Activated CD8-positive, alpha-beta memory T cell treated with anti-CD3 and anti-CD28 coated beads, Interleukin-2, amount 10 ng/mL, durations not matched to agents 7 days and 5 days (primary cell): ENCODE measurements at regions not wholly inside any gene's neighbourhood (a gene's known extent, or its start where the extent isn't known, plus 50 kb on each side); places are given as distances from the start of the nearest gene placed in this dataset.

Experiments used
- ATAC-seq: fragments of 150-1000 bp; cut with Tn5 transposase; one replicate; pipeline ENCODE4 v1.10.0; 2021; ENCODE audit warnings: moderate library complexity
- CTCF ChIA-PET: fragments of 350-600 bp; sonication (Branson Sonifier 250); formaldehyde crosslinking; loops from one replicate; lab custom pipeline; 2021; ENCODE audit warnings: antibody characterized with exemption; lab: Charles Lee
- DNase-seq: peaks from one replicate; pipeline ENCODE4 v3.0.0-alpha.2; 2020
- H3K27ac Mint-ChIP-seq: one replicate; pipeline ENCODE4 v1.8.0; 2021; ENCODE audit warnings: mild to moderate bottlenecking, mixed read lengths
- H3K27me3 Mint-ChIP-seq: one replicate; pipeline ENCODE4 v1.8.0; 2021; ENCODE audit warnings: mixed read lengths
- H3K36me3 Mint-ChIP-seq: one replicate; pipeline ENCODE4 v1.8.0; 2021; ENCODE audit warnings: mild to moderate bottlenecking, mixed read lengths
- H3K4me1 Mint-ChIP-seq: one replicate; pipeline ENCODE4 v1.8.0; 2021; ENCODE audit warnings: mixed read lengths
- H3K4me3 Mint-ChIP-seq: one replicate; pipeline ENCODE4 v1.8.0; 2021; ENCODE audit warnings: mild to moderate bottlenecking, moderate library complexity, mixed read lengths
- H3K9me3 Mint-ChIP-seq: one replicate; pipeline ENCODE4 v1.8.0; 2022; ENCODE audit warnings: low read depth, mixed read lengths

DNA sequence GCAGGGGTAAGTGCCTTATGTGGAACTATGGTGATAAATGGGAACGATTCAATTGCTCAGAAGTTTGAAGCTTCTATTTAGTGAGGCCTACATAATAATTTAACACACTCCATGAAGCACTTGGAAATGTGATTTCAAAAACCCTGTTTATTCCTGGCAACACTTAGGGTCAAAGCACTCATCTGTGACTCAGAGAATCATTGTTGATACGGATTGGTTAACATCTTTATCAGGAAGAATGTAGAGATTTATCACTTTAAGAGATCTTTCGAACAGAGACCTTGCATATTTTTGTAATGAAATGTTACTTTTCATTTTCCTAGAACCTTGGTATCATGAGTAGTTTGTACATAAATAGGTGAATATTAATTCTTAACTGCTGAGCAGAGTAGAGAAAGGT is 269.1 kb upstream of the SLIT2 start:
- H3K4me3 Mint-ChIP-seq: no peak overlapping the region
- CTCF ChIA-PET: no interaction called here
- ATAC-seq (no peak), DNase-seq (no peak)
- H3K4me1 Mint-ChIP-seq: no peaks in the 10 kb centered on the region
- H3K27ac Mint-ChIP-seq: no peak overlapping the region
- no peaks in the 10 kb centered on the region for H3K9me3 Mint-ChIP-seq
- no peaks in the 10 kb centered on the region for H3K36me3 Mint-ChIP-seq
- no peaks in the 10 kb centered on the region for H3K27me3 Mint-ChIP-seq

DNA sequence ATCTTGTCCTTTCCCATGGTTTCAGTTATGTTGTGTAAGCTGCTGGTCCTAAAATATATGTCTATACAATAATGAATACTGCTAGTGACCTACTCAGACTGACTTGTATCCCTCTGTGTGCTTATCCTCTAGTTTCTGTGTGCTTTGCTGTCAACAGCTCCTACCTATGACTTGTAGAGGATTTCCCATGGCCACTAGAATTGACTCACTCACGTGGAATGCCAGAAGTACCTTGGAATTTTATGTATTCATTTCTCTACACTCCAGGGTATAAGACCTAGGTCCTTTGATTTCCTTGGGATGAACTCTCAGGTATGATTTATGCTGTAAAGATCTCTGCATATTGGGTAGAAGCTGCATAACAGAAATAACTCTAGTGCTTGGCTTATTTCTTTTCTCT is 279.9 kb upstream of the SLIT2 start:
- Mint-ChIP-seq H3K4me3 (no peak overlapping the region), H3K4me1 (no peaks in the 10 kb centered on the region), H3K27ac (no peak overlapping the region), H3K27me3 (no peaks in the 10 kb centered on the region), H3K9me3 (peaks cover 2% of the 10 kb centered on the region), H3K36me3 (no peaks in the 10 kb centered on the region)
- DNase-seq: no peak
- no peak for ATAC-seq
- CTCF ChIA-PET: no interaction called here

DNA sequence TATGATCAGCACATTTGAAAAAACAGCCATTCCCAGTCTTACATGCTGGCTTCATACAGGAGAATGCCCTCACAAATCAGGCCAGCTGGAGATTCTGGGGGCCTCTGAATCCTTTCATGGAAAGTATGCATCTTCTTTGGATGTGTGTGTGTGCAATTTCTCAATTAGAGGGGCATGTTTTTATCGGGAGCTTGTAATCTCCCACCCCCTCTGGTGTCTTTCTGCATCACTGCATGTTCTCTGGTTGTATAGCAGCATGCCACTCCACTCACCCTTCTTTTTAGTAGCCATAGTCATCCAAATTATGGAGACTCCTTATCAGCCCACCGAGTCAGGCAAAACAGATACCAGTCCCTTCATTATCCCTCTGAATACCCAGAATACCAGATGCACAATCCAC is 282.2 kb upstream of the SLIT2 start:
- H3K27ac Mint-ChIP-seq: no peak overlapping the region
- DNase-seq: no peak
- peaks cover 5% of the 10 kb centered on the region for H3K9me3 Mint-ChIP-seq
- no peak for ATAC-seq
- H3K36me3 Mint-ChIP-seq: no peaks in the 10 kb centered on the region
- H3K4me3 Mint-ChIP-seq: no peak overlapping the region
- no peaks in the 10 kb centered on the region for H3K4me1 Mint-ChIP-seq
- CTCF ChIA-PET: no interaction called here
- H3K27me3 Mint-ChIP-seq: no peaks in the 10 kb centered on the region

DNA sequence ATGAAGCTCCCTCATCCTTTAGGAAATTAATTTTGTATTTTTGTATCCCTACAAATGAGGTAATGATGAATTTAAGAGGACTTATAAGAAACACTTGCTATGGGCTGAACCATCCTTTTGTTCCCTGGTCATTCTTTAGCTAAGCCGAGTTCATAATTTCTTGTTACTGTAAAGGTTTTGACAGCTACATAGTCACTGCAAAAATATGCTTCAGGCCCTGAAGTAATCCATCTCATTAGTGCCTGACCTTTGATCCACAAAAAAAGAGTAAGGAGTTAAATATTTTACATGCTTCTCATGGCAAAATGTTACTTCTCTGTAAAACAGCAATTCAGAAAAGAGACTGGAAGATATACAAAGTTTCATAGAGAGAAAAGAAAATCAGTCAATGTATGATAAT is 290.6 kb upstream of the SLIT2 start:
- no peaks in the 10 kb centered on the region for H3K4me1 Mint-ChIP-seq
- H3K36me3 Mint-ChIP-seq: no peaks in the 10 kb centered on the region
- no peak overlapping the region for H3K4me3 Mint-ChIP-seq
- DNase-seq (no peak), ATAC-seq (no peak)
- no peak overlapping the region for H3K27ac Mint-ChIP-seq
- CTCF ChIA-PET: no interaction called here
- no peaks in the 10 kb centered on the region for H3K27me3 Mint-ChIP-seq
- peaks cover 3% of the 10 kb centered on the region for H3K9me3 Mint-ChIP-seq

DNA sequence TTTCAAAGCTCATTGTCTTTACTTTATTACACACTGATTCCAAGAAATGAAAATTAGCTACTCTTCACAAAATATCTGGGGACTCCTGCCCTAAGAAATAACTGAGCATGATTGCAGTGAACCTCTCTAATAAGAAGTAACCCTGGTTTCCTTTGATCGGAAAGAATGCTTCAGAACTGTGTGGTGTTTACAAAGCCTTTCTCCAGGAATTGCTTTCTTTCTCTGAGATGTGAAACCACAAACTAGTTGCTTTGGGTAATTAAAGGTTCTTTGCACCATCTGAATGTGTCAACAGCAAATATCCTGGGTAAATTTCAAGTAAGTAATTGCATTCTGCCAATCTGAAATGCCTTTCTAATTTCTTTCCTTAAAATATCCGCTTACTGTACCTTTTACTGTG is 292.9 kb upstream of the SLIT2 start:
- Mint-ChIP-seq H3K4me3 (no peak overlapping the region), H3K27ac (no peak overlapping the region), H3K9me3 (no peaks in the 10 kb centered on the region), H3K4me1 (no peaks in the 10 kb centered on the region), H3K27me3 (no peaks in the 10 kb centered on the region), H3K36me3 (no peaks in the 10 kb centered on the region)
- DNase-seq: no peak
- ATAC-seq: no peak
- CTCF ChIA-PET: no interaction called here

DNA sequence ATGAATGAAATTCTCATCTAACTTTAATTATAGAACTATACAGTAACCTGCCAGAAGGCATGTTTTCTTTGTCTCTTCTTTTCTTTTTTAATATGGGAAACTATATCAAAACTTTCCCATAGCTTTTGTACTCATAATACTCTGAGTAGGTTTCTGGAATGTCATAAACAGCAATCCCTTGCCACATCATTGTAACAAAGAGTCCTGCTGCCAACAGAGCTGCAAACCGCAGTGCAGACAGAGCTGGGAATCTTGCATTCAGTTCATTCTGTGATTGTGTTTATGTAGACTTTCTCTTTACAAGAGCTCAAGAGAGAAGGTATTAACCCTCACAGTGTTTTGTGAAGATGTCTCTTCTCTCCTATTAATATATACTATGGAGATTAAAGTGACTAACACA is 304.4 kb upstream of the SLIT2 start:
- peaks cover 5% of the 10 kb centered on the region for H3K9me3 Mint-ChIP-seq
- no peaks in the 10 kb centered on the region for H3K4me1 Mint-ChIP-seq
- CTCF ChIA-PET: interaction anchor here (0.6 kb wide), 1 partner anchor 260 kb away, joined by 3 read pairs; no protein-coding TSS in a partner anchor
- no peaks in the 10 kb centered on the region for H3K36me3 Mint-ChIP-seq
- ATAC-seq: no peak
- no peak for DNase-seq
- no peaks in the 10 kb centered on the region for H3K27me3 Mint-ChIP-seq
- no peak overlapping the region for H3K27ac Mint-ChIP-seq
- no peak overlapping the region for H3K4me3 Mint-ChIP-seq

DNA sequence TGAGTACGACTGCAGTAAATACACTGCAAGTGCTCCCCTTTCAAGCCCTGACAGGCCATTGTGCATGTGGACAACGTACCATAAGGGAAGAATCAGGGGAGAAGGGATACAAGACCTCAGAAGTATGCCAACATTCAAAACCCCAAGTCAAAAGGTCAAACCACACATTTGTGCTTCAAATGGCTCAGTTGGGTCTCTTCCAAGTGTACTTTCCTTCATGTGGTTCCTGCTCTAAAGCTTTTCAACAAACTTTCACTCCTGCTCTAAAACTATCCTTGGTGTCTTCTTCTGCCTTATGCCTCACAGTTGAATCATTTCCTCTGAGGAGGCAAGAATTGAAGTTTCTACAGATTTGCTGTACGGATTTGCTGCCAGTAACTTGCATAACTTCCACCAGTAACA is 305.7 kb upstream of the SLIT2 start:
- peaks cover 5% of the 10 kb centered on the region for H3K9me3 Mint-ChIP-seq
- no peaks in the 10 kb centered on the region for H3K36me3 Mint-ChIP-seq
- H3K4me1 Mint-ChIP-seq: no peaks in the 10 kb centered on the region
- ATAC-seq (no peak), DNase-seq (no peak)
- H3K4me3 Mint-ChIP-seq: no peak overlapping the region
- CTCF ChIA-PET: no interaction called here
- no peak overlapping the region for H3K27ac Mint-ChIP-seq
- no peaks in the 10 kb centered on the region for H3K27me3 Mint-ChIP-seq

DNA sequence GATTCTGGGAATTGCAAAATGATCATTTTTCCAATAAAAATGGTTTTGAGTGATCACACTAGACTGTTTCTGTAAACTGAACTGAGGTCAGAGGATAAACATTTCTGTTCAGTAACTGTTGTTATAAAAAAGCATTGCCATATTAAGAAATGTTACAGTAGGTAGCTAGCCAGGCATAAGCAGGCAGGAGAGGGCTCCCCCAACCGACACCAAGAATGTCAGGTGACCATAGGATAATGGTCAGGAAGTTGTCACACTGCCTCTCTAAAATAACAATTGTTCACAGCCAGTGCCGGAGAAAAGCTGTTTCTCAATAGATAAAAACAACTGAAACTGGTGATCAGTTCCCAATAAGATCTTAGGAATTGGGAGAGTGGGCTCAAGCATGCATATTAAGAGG is 306.2 kb upstream of the SLIT2 start:
- Mint-ChIP-seq H3K9me3 (peaks cover 5% of the 10 kb centered on the region), H3K27ac (no peak overlapping the region), H3K36me3 (no peaks in the 10 kb centered on the region), H3K4me1 (no peaks in the 10 kb centered on the region), H3K4me3 (no peak overlapping the region), H3K27me3 (no peaks in the 10 kb centered on the region)
- CTCF ChIA-PET: no interaction called here
- DNase-seq: no peak
- no peak for ATAC-seq

DNA sequence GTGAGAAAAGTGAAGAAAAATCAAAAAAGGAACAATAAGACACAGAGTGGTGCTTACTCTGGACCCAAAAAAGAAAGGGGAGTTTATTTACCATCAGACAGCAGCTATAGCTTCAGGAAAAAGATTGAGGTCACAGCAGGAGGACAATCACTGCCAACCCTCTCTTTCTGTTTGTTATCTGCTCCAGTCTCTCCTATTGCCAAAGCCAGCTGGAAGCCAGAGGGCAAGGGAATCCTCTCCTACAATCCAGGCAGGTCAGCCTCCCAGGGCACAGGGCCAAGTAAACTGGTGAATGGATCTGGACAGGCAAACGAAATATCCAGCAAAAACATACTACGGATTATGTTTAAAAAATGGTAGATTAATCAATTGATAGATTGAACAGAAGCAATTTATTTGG is 306.9 kb upstream of the SLIT2 start:
- no peaks in the 10 kb centered on the region for H3K36me3 Mint-ChIP-seq
- no peak overlapping the region for H3K4me3 Mint-ChIP-seq
- no peak overlapping the region for H3K27ac Mint-ChIP-seq
- ATAC-seq: no peak
- CTCF ChIA-PET: no interaction called here
- peaks cover 5% of the 10 kb centered on the region for H3K9me3 Mint-ChIP-seq
- H3K4me1 Mint-ChIP-seq: no peaks in the 10 kb centered on the region
- H3K27me3 Mint-ChIP-seq: no peaks in the 10 kb centered on the region
- no peak for DNase-seq

DNA sequence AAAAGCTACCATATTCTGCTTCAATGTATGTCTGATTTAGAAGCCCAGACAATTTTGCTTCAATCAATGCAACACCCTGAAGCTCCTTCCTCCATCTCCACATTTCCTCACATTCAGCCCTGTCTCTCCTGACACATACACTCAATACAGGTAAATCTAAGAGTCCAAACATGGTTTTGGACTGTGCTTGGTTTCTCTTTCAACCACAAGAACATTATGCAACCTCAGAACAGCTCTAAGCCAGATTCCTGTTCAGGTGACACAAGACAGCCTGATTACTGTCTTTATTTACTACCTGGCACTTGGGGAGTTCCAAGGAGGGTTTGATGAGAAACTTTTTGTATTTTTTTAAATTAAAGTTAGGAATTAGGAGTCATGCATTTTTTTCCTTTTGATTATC is 307.5 kb upstream of the SLIT2 start:
- Mint-ChIP-seq H3K27me3 (no peaks in the 10 kb centered on the region), H3K4me1 (no peaks in the 10 kb centered on the region), H3K4me3 (no peak overlapping the region), H3K9me3 (peaks cover 5% of the 10 kb centered on the region), H3K27ac (no peak overlapping the region), H3K36me3 (no peaks in the 10 kb centered on the region)
- ATAC-seq (no peak), DNase-seq (no peak)
- CTCF ChIA-PET: no interaction called here

DNA sequence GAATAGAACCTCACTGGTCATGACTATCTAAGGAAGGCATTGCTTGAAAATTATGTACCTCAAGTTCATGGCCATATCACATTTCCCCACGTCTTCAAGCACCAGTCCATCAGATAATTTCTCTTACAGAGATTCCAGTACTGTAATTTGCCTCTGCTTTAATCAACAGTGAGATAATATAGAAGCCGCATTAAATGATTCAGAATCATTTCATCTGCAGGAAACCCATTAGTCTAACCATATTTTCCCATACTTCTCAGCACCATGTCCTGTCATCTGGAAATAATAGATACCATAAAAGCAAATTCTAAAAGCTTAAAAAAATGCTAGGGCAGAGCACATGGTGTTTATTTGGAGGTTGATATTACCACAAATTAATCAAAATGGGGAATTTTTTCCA is 310.3 kb upstream of the SLIT2 start:
- Mint-ChIP-seq H3K4me1 (no peaks in the 10 kb centered on the region), H3K9me3 (peaks cover 2% of the 10 kb centered on the region), H3K27me3 (no peaks in the 10 kb centered on the region), H3K36me3 (no peaks in the 10 kb centered on the region), H3K4me3 (no peak overlapping the region), H3K27ac (no peak overlapping the region)
- CTCF ChIA-PET: no interaction called here
- ATAC-seq: no peak
- DNase-seq: no peak

DNA sequence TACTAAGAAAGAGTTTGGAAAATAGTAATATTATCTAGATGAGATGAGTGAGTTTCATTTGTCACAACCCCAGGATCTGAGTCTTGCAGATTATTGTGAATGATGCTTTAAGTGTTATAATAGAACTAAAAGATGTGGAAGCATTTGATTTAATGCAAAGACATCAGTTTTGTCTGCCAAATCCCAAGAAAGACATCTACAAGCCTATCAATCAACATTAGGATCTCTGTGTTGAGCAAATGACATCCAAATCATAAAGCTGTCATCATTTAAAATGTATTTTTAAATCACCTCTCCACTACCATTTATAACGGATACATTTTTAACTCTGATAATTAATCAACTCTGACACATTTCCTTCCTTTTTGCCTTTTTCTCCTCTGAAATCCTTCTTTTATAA is 310.8 kb upstream of the SLIT2 start:
- Mint-ChIP-seq H3K27me3 (no peaks in the 10 kb centered on the region), H3K27ac (no peak overlapping the region), H3K4me3 (no peak overlapping the region), H3K36me3 (no peaks in the 10 kb centered on the region), H3K4me1 (no peaks in the 10 kb centered on the region), H3K9me3 (peaks cover 2% of the 10 kb centered on the region)
- no peak for ATAC-seq
- CTCF ChIA-PET: no interaction called here
- no peak for DNase-seq

DNA sequence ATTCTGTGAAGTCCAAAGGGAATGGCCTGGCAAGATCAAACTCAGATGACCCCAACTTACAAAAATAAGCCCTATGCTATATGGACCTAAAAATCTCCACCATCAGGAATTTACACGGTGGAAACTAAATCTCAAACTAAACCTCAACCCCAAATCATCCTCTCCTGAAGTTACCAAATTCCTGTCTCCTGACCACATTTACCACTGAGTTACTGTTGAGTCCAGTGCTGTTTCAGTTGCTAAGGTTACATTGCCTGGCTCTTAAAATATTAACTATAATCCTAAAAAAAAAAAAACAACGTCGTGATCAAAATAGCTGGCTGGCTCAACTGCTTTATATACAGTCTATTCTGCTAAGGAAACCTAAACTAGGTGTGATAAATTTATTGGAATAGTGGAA is 315.2 kb upstream of the SLIT2 start:
- Mint-ChIP-seq H3K27ac (no peak overlapping the region), H3K9me3 (no peaks in the 10 kb centered on the region), H3K27me3 (no peaks in the 10 kb centered on the region), H3K4me1 (no peaks in the 10 kb centered on the region), H3K36me3 (no peaks in the 10 kb centered on the region), H3K4me3 (no peak overlapping the region)
- ATAC-seq: no peak
- CTCF ChIA-PET: no interaction called here
- no peak for DNase-seq

DNA sequence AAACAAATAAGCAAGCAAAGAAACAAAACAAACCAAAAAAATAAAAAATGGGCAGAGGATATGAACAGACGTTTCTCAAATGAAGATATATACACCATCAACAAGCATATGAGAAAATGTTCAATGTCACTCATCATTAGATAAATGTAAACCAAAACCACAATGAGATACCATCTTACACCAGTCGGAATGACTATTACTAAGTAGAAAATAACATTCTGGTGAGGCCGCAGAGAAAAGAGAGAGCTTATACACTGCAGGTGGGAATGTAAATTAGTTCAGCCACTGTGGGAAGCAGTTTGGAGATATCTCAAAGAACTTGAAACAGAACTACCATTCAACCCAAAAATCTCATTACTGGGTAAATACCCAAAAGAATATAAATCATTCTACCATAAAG is 321.0 kb upstream of the SLIT2 start:
- H3K27ac Mint-ChIP-seq: no peak overlapping the region
- H3K4me3 Mint-ChIP-seq: no peak overlapping the region
- CTCF ChIA-PET: no interaction called here
- no peak for DNase-seq
- ATAC-seq: no peak
- H3K27me3 Mint-ChIP-seq: no peaks in the 10 kb centered on the region
- H3K4me1 Mint-ChIP-seq: no peaks in the 10 kb centered on the region
- H3K36me3 Mint-ChIP-seq: no peaks in the 10 kb centered on the region
- H3K9me3 Mint-ChIP-seq: peaks cover 9% of the 10 kb centered on the region

DNA sequence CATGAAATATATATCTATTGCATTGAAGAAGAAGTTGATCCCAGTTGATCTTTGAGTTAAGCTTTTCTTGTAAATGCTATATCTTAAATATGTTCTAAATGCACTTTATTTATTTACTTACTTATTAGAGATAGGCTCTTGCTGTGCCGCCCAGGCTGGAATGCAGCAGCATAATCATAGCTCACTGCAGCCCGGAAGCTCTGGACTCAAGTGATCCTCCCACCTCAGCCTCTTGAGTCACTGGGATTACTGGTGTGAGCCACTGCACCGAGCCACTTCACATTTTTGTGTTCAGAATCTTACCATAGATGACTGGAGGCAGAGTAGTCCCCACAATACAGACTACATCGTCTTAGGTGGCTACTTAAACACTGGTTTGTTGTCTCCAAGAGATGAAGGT is 324.3 kb upstream of the SLIT2 start:
- DNase-seq (no peak), ATAC-seq (no peak)
- Mint-ChIP-seq H3K4me1 (no peaks in the 10 kb centered on the region), H3K27me3 (no peaks in the 10 kb centered on the region), H3K36me3 (no peaks in the 10 kb centered on the region), H3K27ac (no peak overlapping the region), H3K9me3 (peaks cover 12% of the 10 kb centered on the region), H3K4me3 (no peak overlapping the region)
- CTCF ChIA-PET: no interaction called here
